A204.1 (cell line): ENCODE measurements at regions not wholly inside any gene's neighbourhood (a gene's known extent, or its start where the extent isn't known, plus 50 kb on each side); places are given as distances from the start of the nearest gene placed in this dataset.

Source experiments
- FAIRE-seq: peaks from 2 replicates; lab custom pipeline; 2012; peaks lifted over from hg19 to GRCh38; lab: Jason Lieb, UNC

GRCh38 chr9:129380961-129381401, 202.9 kb upstream of the IER5L start:
- FAIRE-seq: no peak

- FAIRE-seq: no peak
Measured at GRCh38 chr9:129379886-129380285, 201.8 kb upstream of the IER5L start.

- no peak for FAIRE-seq
Measured at GRCh38 chr9:129379181-129379836, 201.2 kb upstream of the IER5L start.

- FAIRE-seq: no peak
Measured at GRCh38 chr9:129377931-129378661, 200.0 kb upstream of the IER5L start.

- FAIRE-seq: no peak
Measured at GRCh38 chr9:129377181-129377580, 199.1 kb upstream of the IER5L start.

- no peak for FAIRE-seq
Measured at GRCh38 chr9:129375845-129376244, 197.8 kb upstream of the IER5L start.

GRCh38 chr9:129374651-129375050, 196.6 kb upstream of the IER5L start:
- FAIRE-seq: no peak

- no peak for FAIRE-seq
Measured at GRCh38 chr9:129374231-129374630, 196.2 kb upstream of the IER5L start.

- FAIRE-seq: no peak
Measured at GRCh38 chr9:129373361-129373760, 195.3 kb upstream of the IER5L start.

- FAIRE-seq: no peak
Measured at GRCh38 chr9:129370770-129371169, 192.7 kb upstream of the IER5L start.

GRCh38 chr9:129368444-129368978, 190.4 kb upstream of the IER5L start:
- FAIRE-seq: no peak

- no peak for FAIRE-seq
Measured at GRCh38 chr9:129367287-129367686, 189.2 kb upstream of the IER5L start.

GRCh38 chr9:129365196-129365595, 187.1 kb upstream of the IER5L start:
- FAIRE-seq: no peak

- no peak for FAIRE-seq
Measured at GRCh38 chr9:129363216-129363873, 185.3 kb upstream of the IER5L start.

- no peak for FAIRE-seq
Measured at GRCh38 chr9:129362287-129363000, 184.4 kb upstream of the IER5L start.

- FAIRE-seq: no peak
Measured at GRCh38 chr9:129361196-129361595, 183.1 kb upstream of the IER5L start.

GRCh38 chr9:129359916-129360536, 182.0 kb upstream of the IER5L start:
- FAIRE-seq: no peak

- FAIRE-seq: no peak
Measured at GRCh38 chr9:129359162-129359811, 181.2 kb upstream of the IER5L start.

- FAIRE-seq: no peak
Measured at GRCh38 chr9:129358621-129359154, 180.6 kb upstream of the IER5L start.

GRCh38 chr9:129357773-129358245, 179.7 kb upstream of the IER5L start:
- no peak for FAIRE-seq
